ENCODE measurements at regions not wholly inside any gene's neighbourhood (a gene's known extent, or its start where the extent isn't known, plus 50 kb on each side); places are given as distances from the start of the nearest gene placed in this dataset.

DNA sequence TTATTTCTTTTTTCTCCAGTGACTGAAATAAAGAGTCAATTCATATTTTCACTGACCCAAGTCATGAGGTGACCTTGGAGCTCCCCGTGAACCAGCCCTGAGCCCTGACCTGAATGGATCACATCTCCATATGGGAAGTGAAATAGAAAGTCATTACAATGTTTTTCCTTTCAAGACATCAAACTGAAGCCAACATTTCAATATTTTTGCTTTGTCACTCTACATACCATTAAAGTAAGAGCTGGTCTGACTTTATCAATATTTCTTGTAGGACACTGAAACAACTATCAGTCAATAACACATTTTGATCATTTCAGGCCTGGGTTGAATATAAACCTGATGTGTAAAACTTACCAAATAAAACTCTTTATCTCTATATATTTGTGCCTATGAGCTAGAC lies 249.8 kb upstream of the PHF14 start:
- no peaks in the 10 kb centered on the region for H3K27me3 ChIP-seq (ENCODE audit: insufficient read depth, low read length)
- no peaks in the 10 kb centered on the region for H3K9me3 ChIP-seq (ENCODE audit: control insufficient read depth in 1 of 2, insufficient read depth in 1 of 2, low read depth in 1 of 2, low read length in 2 of 2)
- no peak for ATAC-seq
- H4K20me1 ChIP-seq (ENCODE audit: insufficient read depth): no peaks in the 10 kb centered on the region
- no peaks in the 10 kb centered on the region for H3K36me3 ChIP-seq (ENCODE audit: control insufficient read depth in 1 of 2, insufficient read depth in 2 of 2, low read length in 2 of 2)
- H2AFZ ChIP-seq (ENCODE audit: low read depth, low read length, poor library complexity, severe bottlenecking): no peak overlapping the region
- H3K9me2 ChIP-seq (ENCODE audit: insufficient read depth): no peaks in the 10 kb centered on the region
- no peak for DNase-seq (ENCODE audit: low read depth, low spot score)
- no peak overlapping the region for H3K9ac ChIP-seq (ENCODE audit: low read length)
- H3K4me1 ChIP-seq (ENCODE audit: control insufficient read depth in 1 of 2, insufficient read depth in 2 of 2, low read length in 2 of 2): no peaks in the 10 kb centered on the region
- POLR2A ChIA-PET: no interaction called here
- no peak overlapping the region for H3K27ac ChIP-seq (ENCODE audit: low read depth, low read length)
- intact Hi-C loops (cut with micrococcal nuclease): no loop called here
- H3K4me3 ChIP-seq (replicated peaks in 1 of 2; ENCODE audit: low read depth in 1 of 2, low read length in 2 of 2): no peak overlapping the region
- no peaks in the 10 kb centered on the region for H3K79me2 ChIP-seq (ENCODE audit: insufficient read depth, low read length)
- CTCF ChIA-PET: no interaction called here
- TF ChIP-seq POLR2A (IDR thresholded peaks at IDR 0.05; ENCODE audit: borderline replicate concordance, extremely low read depth, insufficient read depth, insufficient read length): no peak
- TF ChIP-seq, protein P1, sequence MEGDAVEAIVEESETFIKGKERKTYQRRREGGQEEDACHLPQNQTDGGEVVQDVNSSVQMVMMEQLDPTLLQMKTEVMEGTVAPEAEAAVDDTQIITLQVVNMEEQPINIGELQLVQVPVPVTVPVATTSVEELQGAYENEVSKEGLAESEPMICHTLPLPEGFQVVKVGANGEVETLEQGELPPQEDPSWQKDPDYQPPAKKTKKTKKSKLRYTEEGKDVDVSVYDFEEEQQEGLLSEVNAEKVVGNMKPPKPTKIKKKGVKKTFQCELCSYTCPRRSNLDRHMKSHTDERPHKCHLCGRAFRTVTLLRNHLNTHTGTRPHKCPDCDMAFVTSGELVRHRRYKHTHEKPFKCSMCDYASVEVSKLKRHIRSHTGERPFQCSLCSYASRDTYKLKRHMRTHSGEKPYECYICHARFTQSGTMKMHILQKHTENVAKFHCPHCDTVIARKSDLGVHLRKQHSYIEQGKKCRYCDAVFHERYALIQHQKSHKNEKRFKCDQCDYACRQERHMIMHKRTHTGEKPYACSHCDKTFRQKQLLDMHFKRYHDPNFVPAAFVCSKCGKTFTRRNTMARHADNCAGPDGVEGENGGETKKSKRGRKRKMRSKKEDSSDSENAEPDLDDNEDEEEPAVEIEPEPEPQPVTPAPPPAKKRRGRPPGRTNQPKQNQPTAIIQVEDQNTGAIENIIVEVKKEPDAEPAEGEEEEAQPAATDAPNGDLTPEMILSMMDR (IDR thresholded peaks at IDR 0.05 in 2 of 3, conservative IDR thresholded peaks at IDR 0.05 in 1 of 3; ENCODE audit: borderline replicate concordance in 1 of 3, insufficient read depth in 1 of 3, low read depth in 2 of 3, low read length in 2 of 3): no peak
- TF ChIP-seq TCF7L2 (IDR thresholded peaks at IDR 0.05; ENCODE audit: borderline replicate concordance, extremely low read depth, insufficient read depth, insufficient read length): no peak
- TF ChIP-seq JUND (IDR thresholded peaks at IDR 0.05): no peak
- TF ChIP-seq, protein P2, sequence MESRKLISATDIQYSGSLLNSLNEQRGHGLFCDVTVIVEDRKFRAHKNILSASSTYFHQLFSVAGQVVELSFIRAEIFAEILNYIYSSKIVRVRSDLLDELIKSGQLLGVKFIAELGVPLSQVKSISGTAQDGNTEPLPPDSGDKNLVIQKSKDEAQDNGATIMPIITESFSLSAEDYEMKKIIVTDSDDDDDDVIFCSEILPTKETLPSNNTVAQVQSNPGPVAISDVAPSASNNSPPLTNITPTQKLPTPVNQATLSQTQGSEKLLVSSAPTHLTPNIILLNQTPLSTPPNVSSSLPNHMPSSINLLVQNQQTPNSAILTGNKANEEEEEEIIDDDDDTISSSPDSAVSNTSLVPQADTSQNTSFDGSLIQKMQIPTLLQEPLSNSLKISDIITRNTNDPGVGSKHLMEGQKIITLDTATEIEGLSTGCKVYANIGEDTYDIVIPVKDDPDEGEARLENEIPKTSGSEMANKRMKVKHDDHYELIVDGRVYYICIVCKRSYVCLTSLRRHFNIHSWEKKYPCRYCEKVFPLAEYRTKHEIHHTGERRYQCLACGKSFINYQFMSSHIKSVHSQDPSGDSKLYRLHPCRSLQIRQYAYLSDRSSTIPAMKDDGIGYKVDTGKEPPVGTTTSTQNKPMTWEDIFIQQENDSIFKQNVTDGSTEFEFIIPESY (IDR thresholded peaks at IDR 0.05; ENCODE audit: extremely low read depth, insufficient replicate concordance, low read length): no peak
- no peak for TF ChIP-seq REST (IDR thresholded peaks at IDR 0.05; ENCODE audit: low read depth)
- TF ChIP-seq EZH2 (IDR thresholded peaks at IDR 0.05): no peak
- TF ChIP-seq EGR1 (IDR thresholded peaks at IDR 0.05; ENCODE audit: low read depth): no peak
- TF ChIP-seq POLR2AphosphoS5 (IDR thresholded peaks at IDR 0.05; ENCODE audit: low read depth, low read length): no peak
- TF ChIP-seq, protein P3, sequence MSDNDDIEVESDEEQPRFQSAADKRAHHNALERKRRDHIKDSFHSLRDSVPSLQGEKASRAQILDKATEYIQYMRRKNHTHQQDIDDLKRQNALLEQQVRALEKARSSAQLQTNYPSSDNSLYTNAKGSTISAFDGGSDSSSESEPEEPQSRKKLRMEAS (IDR thresholded peaks at IDR 0.05): no peak
- no peak for TF ChIP-seq EZH2phosphoT487 (IDR thresholded peaks at IDR 0.05; ENCODE audit: borderline replicate concordance)
- no peak for TF ChIP-seq YY1 (IDR thresholded peaks at IDR 0.05; ENCODE audit: extremely low read depth, insufficient replicate concordance, low read depth, low read length)
- TF ChIP-seq ELF1 (IDR thresholded peaks at IDR 0.05; ENCODE audit: borderline replicate concordance, low read depth): no peak
- RAD21 ChIA-PET (ENCODE audit: low non-redundant PET in 1 of 2, low total read pairs in 2 of 2, uncharacterized antibody in 2 of 2, unreplicated experiment in 2 of 2): no interaction called here
- no TSS peak for BruUV-seq (replicated peaks)
- H3K4me2 ChIP-seq (ENCODE audit: low read length): no peak overlapping the region
